ENCODE measurements at regions not wholly inside any gene's neighbourhood (a gene's known extent, or its start where the extent isn't known, plus 50 kb on each side); places are given as distances from the start of the nearest gene placed in this dataset.

DNA sequence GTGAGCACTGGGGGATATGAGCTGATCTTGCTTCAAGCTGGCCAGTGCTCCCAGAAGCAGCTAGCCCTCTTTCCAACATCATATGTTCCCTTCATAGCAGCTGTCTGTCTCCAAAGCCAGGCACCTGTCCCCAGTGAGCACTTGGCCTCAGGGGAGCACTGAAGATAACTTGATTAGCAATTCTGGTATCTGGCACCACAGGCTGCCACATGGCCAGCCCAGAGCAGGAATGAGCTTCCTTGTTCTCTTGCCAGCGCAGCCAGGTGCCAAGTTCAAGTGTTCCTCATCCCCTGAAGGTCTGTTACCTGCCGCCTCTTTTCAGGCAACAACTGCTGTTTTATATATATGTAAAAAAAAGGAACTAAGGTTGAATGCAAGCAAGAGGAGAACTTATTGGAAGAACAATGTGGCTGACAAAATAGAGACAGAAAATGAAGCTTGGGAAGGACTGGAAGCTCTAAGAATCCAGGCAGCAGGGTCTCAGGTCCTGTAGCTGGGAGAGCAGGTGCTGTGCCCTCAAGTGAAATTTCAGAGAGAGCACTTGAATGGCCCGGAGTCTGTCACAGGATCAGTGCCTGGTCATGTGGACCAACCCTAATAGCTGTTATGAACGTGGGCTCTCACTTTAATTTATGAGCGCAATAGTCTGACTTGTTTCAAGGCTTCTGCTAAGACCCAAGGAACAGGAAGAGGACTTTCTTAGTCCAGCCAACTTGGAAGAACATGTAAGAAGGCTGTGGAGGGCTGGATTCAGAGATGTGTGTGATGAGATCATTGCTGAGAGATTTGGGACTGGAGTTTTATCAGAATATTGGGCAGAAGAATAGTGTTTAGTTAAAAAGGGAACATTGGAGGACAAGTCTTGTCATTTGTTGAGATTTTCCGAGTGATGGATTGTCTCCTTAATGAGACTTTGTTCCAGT lies 267.2 kb downstream of the GLRX3 start:
- TF ChIP-seq CTCF (conservative IDR thresholded peaks at IDR 0.05), result no peak
- no peak for TF ChIP-seq ZFX (IDR thresholded peaks at IDR 0.05)
